IgD-negative memory B cell (primary cell): ENCODE measurements at regions not wholly inside any gene's neighbourhood (a gene's known extent, or its start where the extent isn't known, plus 50 kb on each side); places are given as distances from the start of the nearest gene placed in this dataset.
A peak's percentile ranks its signal among the peaks of the same experiment; 100 is the strongest.

Experiments used
- H3K27ac Mint-ChIP-seq, 3 donors: one replicate each; pipeline ENCODE4 v1.8.0; 2020 to 2022; ENCODE audit warnings: mild to moderate bottlenecking in 3 of 3, mixed read lengths in 3 of 3, moderate library complexity in 1 of 3
- H3K27me3 Mint-ChIP-seq: one replicate; pipeline ENCODE4 v1.8.0; 2021; ENCODE audit warnings: mixed read lengths
- H3K36me3 Mint-ChIP-seq: one replicate; pipeline ENCODE4 v1.8.0; 2020; ENCODE audit warnings: mild to moderate bottlenecking, mixed read lengths
- H3K4me1 Mint-ChIP-seq, 3 donors: one replicate each; pipeline ENCODE4 v1.8.0; 2020 to 2022; ENCODE audit warnings: mixed read lengths in 3 of 3, mild to moderate bottlenecking in 1 of 3
- H3K4me3 Mint-ChIP-seq, 4 donors: one replicate each; pipeline ENCODE4 v1.8.0; 2020 to 2022; ENCODE audit warnings: mild to moderate bottlenecking in 4 of 4, mixed read lengths in 4 of 4, moderate library complexity in 3 of 4
- H3K9me3 Mint-ChIP-seq, 3 donors: one replicate each; pipeline ENCODE4 v1.8.0; 2020 to 2021; ENCODE audit warnings: mixed read lengths in 3 of 3, mild to moderate bottlenecking in 1 of 3

DNA sequence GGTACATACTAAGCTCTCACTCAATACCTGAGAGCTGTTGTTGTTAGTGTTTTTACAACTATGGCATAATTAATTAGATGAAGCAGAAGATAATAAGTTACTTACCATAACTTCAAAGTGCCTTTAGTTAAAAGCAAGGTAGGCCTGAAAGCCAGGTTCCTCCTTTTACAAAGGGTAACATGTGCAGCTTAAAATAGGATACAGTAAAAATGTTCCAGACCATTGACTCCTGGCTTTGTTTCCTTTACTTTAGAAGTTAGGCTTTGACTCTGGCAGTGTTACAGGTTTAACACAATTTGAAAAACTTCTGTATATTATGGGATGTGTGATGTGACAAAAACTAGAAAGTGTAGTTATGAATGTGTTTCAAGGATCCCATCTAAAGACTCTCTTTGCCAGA is 522.5 kb downstream of the EPM2A start:
- no peak overlapping the region for H3K27ac Mint-ChIP-seq
- H3K4me1 Mint-ChIP-seq, result peaks cover 8 to 11% (median 10%) of the 10 kb centered on the region in 3 donors
- H3K9me3 Mint-ChIP-seq, result no peaks in the 10 kb centered on the region
- no peaks in the 10 kb centered on the region for H3K36me3 Mint-ChIP-seq
- no peak overlapping the region for H3K4me3 Mint-ChIP-seq
- H3K27me3 Mint-ChIP-seq, result peaks cover 3% of the 10 kb centered on the region

DNA sequence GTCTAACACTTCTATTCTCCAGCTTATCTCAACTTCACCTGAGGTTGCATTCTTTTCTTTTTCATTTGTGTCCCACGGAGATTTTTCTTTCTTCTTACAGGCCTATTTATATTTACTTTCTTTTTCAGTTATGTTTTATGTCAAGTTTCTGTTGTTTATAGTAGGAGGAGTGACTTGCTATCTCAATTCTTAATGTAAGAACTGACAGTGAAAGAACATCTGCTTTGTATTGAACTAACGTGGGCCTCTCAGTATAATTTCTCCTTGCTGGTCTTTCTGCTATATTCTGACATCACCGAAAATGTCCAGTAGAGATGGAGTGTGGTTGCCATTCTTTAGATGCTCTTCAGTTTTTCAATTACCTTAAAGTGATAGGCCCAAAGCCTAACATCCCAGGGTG is 521.7 kb downstream of the EPM2A start:
- Mint-ChIP-seq H3K27ac (no peak overlapping the region), H3K27me3 (peaks cover 5% of the 10 kb centered on the region)

DNA sequence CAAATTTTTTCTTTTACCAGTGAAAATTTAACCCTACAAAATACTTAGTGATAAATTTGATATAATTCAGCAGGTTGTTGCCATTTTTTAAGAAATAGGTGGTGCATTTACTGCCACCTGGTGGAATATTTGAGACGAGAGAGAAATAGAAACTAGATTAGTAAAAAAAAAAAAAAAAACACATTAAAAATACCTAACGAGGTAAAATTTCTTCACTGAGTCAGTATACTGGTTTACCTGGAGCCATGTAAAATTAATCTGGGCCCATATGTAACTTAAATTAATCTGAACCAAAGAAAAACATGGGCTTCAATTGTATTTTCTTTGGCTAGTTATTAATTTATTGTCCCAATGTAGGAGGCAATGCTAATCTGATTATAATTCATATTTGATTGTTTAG is 520.8 kb downstream of the EPM2A start:
- Mint-ChIP-seq H3K4me1 (peaks cover 8 to 11% (median 10%) of the 10 kb centered on the region in 3 donors), H3K9me3 (no peaks in the 10 kb centered on the region), H3K4me3 (no peak overlapping the region), H3K27ac (no peak overlapping the region), H3K36me3 (no peaks in the 10 kb centered on the region), H3K27me3 (peaks cover 9% of the 10 kb centered on the region)

More for the DNA sequence above, 521.7 kb downstream of the EPM2A start:
- peaks cover 8 to 11% (median 10%) of the 10 kb centered on the region in 3 donors for H3K4me1 Mint-ChIP-seq
- no peaks in the 10 kb centered on the region for H3K9me3 Mint-ChIP-seq
- H3K36me3 Mint-ChIP-seq, result no peaks in the 10 kb centered on the region
- peak overlapping the region in 1 of 4 donors; percentile 5 for H3K4me3 Mint-ChIP-seq

DNA sequence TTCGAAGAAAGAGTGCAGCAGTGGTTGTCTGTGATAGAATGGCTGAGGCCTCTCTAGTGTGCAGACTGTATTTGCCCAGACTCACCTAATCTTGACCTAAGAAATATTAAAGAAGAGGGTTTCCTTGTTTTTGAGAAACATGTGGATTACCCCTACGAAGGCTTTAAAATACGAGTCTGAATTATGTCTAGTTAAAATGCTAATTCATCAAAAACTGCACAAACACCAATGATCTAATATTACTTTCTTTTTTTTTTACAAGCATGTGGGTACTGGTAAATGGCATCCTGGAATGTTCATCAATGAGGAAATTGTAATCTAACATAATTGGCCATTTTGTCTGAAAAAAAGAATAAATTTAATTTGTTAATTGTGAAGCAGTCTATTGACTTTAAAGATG is 510.9 kb downstream of the EPM2A start:
- Mint-ChIP-seq H3K27me3 (peaks cover 6% of the 10 kb centered on the region), H3K4me3 (no peak overlapping the region), H3K4me1 (no peaks in the 10 kb centered on the region), H3K27ac (no peak overlapping the region), H3K36me3 (peaks cover under 1% of the 10 kb centered on the region), H3K9me3 (peaks cover 0 to 4% (median 0%) of the 10 kb centered on the region in 3 donors)

DNA sequence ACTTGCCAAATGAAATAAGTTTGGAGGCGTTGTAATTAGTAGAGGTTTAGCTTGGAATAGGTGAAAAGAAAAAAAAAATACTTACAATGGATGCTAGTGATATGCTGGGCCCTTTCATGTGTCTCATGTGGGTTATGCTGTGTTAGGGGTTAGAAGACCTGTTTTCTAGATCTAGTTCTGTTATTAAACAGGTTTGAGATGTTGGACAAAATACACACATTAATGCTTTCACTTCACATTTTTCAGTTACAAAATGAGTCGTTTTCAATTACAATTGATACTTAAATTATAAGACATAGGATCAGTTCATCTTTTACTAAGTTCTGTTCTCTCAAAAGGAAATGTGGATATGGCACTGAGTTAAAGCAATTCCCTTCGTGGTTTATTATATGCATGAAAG is 509.8 kb downstream of the EPM2A start:
- H3K4me1 Mint-ChIP-seq, result no peaks in the 10 kb centered on the region
- peaks cover 2% of the 10 kb centered on the region for H3K36me3 Mint-ChIP-seq
- peaks cover 0 to 2% (median 2%) of the 10 kb centered on the region in 3 donors for H3K9me3 Mint-ChIP-seq
- H3K4me3 Mint-ChIP-seq, result no peak overlapping the region
- H3K27ac Mint-ChIP-seq, result no peak overlapping the region
- peaks cover 6% of the 10 kb centered on the region for H3K27me3 Mint-ChIP-seq

DNA sequence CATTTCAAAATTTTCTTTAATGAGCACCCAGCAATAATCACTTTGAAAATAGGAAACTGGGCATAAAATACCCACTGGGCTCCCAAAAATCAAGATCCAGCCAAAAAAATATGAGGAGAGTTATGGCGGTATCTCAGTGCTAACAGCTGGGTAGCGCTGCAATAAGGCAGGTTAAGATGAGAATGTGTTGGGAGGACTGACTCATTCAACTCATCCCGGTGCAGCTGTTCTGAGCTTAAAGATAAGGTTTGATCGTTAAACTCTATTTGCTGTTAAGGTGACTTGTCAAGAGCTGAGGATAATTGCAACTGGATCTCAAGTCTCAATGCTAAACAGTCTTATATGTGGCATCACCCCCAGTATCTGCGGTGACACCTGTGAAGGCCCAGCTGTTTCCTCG is 507.7 kb downstream of the EPM2A start:
- Mint-ChIP-seq H3K27me3 (peaks cover 6% of the 10 kb centered on the region), H3K9me3 (peaks cover 0 to 2% (median 0%) of the 10 kb centered on the region in 3 donors), H3K27ac (no peak overlapping the region), H3K4me3 (no peak overlapping the region), H3K4me1 (no peaks in the 10 kb centered on the region), H3K36me3 (peaks cover 2% of the 10 kb centered on the region)

DNA sequence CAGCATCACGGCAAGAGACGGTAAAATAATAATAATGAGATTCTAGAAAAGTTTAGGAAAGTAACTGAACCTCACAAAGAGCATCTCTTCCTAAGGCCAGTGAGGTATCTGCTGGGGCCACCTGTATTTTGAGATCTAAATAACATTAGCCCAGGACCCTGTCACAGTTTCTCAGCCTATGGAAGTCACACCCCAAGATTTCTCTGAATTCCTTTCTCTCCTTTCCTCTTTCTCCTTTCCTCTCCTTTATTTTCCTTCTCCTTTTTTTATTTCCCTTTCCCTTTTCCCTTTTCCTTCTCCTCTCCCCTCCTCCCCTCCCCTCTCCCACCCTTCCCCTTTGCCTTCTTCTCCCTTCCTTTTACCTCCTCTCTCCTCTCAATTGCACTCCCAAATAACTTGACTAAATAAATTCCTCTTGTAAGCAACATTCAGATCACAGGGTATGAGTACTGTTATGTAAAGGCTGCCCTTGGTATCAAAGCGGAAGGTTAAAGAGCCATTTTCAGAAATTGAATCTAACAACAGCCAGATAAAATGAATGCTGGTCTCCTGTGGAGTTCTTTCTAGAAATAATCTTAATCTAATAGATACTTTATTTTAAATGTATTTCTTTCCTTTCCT is 506.2 kb downstream of the EPM2A start:
- peaks cover 2% of the 10 kb centered on the region for H3K27me3 Mint-ChIP-seq
- peaks cover 2% of the 10 kb centered on the region for H3K36me3 Mint-ChIP-seq
- H3K4me1 Mint-ChIP-seq, result no peaks in the 10 kb centered on the region
- H3K4me3 Mint-ChIP-seq, result no peak overlapping the region
- H3K9me3 Mint-ChIP-seq, result peaks cover 5 to 9% (median 9%) of the 10 kb centered on the region in 3 donors
- H3K27ac Mint-ChIP-seq, result no peak overlapping the region

DNA sequence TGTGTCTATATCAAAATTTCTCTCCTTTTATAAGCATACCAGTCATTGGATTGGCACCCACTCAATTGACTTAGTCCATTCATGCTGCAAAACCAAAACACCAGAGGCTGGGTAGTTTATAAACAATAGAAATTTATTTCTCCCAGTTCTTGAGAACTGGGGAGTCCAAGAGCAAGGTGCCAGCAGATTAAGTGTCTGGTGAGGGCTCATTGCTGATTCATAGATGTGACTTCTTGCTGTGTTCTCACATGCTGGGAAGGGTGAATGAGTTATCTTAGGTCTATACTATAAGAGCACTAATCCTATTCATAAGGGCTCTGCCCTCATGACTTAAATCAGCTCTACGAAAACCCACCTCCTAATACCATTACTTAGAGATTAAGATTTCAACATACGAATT is 501.4 kb downstream of the EPM2A start:
- Mint-ChIP-seq H3K36me3 (peaks cover 2% of the 10 kb centered on the region), H3K27me3 (peaks cover 3% of the 10 kb centered on the region), H3K27ac (no peak overlapping the region), H3K4me1 (no peaks in the 10 kb centered on the region), H3K9me3 (peaks cover 5 to 9% (median 9%) of the 10 kb centered on the region in 3 donors), H3K4me3 (no peak overlapping the region)

DNA sequence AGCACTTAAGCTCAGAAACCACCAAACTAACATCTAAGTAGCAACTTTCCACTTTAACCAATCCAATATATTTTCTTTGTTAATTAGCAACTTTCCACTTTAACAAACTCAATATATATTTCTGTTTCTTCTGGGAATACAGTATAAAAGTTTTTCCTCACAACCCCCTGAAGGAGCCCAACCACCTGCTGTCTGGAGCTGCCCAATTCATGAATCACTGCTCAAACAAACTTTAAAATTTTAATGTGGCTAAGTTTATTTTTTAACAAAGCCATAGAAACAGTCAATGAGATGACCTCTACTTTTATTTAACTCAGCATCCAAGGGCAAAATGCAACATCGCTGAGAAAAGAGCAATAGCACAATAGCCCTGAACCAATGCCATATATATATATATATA is 500.1 kb downstream of the EPM2A start:
- no peaks in the 10 kb centered on the region for H3K36me3 Mint-ChIP-seq
- peaks cover 5 to 9% (median 7%) of the 10 kb centered on the region in 3 donors for H3K9me3 Mint-ChIP-seq
- H3K4me1 Mint-ChIP-seq, result no peaks in the 10 kb centered on the region
- H3K27me3 Mint-ChIP-seq, result peaks cover 3% of the 10 kb centered on the region
- H3K27ac Mint-ChIP-seq, result no peak overlapping the region
- no peak overlapping the region for H3K4me3 Mint-ChIP-seq

DNA sequence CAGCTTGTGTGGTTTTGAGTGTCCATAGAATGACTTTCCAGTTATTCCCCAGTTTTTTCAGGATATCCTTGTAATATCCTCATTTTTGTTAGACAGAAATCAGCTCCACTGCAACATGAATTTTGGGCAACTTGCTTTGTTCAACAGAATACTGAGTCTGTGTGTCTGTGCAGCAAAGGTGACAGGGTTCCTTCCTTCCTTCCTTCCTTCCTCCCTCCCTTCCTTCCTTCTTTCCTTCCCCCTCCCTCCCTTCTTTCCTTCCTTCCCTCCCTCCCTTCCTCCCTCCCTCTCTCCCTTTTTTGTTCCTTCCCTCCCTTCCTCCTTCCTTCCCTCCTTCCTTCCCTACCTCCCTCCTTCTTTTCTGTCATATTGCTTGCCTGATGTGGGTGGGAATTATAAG is 496.5 kb downstream of the EPM2A start:
- Mint-ChIP-seq H3K27ac (no peak overlapping the region), H3K9me3 (peaks cover 0 to under 1% (median 0%) of the 10 kb centered on the region in 3 donors), H3K4me3 (no peak overlapping the region), H3K4me1 (no peaks in the 10 kb centered on the region), H3K36me3 (no peaks in the 10 kb centered on the region), H3K27me3 (peaks cover 9% of the 10 kb centered on the region)

DNA sequence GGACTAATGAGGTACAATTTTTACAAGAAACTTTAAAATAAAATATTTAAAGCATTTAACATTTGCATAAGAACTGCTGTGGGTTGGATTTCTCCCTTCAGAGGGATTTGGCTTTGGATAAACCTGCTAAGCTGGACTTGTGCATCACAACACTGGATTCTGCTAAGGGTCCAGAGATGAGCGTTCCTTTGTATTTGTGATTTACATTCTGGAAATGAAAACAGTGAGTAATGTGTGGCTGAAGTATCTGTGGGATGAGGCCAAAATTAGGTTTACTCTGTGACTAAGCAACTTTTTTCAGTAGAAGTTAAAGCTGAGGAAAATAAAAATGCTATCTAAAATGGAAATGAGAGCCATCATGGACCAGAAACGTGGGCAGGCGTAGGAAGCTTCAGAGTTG is 494.3 kb downstream of the EPM2A start:
- H3K36me3 Mint-ChIP-seq, result no peaks in the 10 kb centered on the region
- H3K27me3 Mint-ChIP-seq, result peaks cover 9% of the 10 kb centered on the region
- H3K4me1 Mint-ChIP-seq, result no peaks in the 10 kb centered on the region
- no peaks in the 10 kb centered on the region for H3K9me3 Mint-ChIP-seq
- H3K4me3 Mint-ChIP-seq, result no peak overlapping the region
- no peak overlapping the region for H3K27ac Mint-ChIP-seq

DNA sequence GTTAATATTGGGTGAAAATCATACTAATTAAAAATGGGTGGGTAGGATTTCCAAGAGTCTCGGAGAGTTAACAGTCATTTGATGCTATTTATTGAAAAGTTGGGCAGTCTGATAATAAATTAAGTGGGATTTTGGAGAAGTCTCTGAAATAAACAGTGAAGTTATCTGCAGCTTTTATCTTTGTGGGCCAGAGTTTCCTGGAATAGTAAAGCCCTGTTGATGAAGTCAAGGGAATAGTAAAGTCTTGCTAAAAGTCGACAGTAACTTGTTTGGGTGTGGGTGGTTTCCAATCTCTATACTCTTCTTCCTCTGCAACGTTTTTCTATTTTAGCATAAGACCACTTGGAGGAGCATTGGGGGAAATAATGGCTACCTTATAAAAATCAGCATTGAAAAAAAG is 493.6 kb downstream of the EPM2A start:
- Mint-ChIP-seq H3K27me3 (peaks cover 9% of the 10 kb centered on the region), H3K4me3 (no peak overlapping the region), H3K4me1 (no peaks in the 10 kb centered on the region), H3K9me3 (no peaks in the 10 kb centered on the region), H3K36me3 (no peaks in the 10 kb centered on the region), H3K27ac (peak overlapping the region in 1 of 3 donors; percentile 36)

DNA sequence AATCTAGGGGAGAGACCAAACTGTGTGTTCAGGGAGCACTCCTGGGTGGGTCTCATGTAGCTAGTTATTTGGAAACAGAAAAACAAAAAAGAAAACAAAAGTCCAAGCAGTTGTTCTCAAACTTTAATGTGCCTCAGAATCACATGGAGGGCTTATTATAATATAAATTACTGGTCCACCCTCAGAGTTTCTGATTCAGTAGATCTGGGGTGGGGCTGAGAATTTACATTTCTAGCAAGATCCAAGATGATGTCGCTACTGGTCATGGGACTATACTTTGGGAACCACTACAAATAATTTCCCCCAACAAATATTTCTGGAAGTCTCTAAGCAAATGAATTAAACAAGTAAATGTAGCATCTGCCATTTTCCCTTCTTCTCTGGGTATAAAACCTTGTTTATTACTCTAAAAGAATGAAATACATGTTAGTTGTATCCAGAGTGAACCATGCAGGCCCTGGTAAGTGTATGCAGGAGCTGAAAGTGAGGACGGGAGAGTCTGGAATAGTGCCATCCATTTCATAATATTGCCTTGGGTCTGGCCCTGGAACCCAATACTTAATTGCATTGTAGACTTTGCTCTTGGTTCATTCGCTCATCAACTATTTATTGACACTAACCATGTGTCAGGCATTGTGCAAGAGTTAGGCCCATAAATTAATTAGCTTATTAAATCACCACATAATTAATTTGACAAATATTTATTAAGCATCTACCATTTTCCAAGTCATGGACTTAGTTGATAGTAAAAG is 490.8 kb downstream of the EPM2A start:
- Mint-ChIP-seq H3K27ac (no peak overlapping the region), H3K36me3 (no peaks in the 10 kb centered on the region), H3K4me1 (no peaks in the 10 kb centered on the region)

DNA sequence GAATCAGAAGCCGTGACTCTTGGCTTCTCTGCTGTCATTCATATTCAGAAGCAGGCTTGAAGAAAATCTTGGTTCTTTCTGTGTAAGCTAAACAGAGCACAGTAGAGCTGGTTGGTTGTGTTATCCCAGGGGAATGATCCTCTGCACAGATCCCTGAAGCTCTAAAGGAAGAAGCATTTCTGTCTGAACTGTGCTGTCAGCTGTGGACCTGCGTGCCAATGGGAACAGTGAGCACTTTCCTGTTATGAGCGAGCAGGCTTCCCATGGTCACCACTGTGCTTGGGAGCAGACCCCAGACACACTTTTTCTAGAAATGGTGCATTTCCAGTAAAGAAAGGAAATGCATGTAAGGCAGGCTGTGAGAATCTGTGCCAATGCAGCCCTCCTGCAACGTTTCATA is 490.2 kb downstream of the EPM2A start:
- Mint-ChIP-seq H3K27me3 (peaks cover 6% of the 10 kb centered on the region), H3K4me1 (no peaks in the 10 kb centered on the region), H3K27ac (no peak overlapping the region), H3K4me3 (no peak overlapping the region), H3K36me3 (no peaks in the 10 kb centered on the region), H3K9me3 (no peaks in the 10 kb centered on the region)

More for the DNA sequence above, 490.8 kb downstream of the EPM2A start:
- H3K9me3 Mint-ChIP-seq, result no peaks in the 10 kb centered on the region
- H3K4me3 Mint-ChIP-seq, result no peak overlapping the region
- H3K27me3 Mint-ChIP-seq, result peaks cover 6% of the 10 kb centered on the region

DNA sequence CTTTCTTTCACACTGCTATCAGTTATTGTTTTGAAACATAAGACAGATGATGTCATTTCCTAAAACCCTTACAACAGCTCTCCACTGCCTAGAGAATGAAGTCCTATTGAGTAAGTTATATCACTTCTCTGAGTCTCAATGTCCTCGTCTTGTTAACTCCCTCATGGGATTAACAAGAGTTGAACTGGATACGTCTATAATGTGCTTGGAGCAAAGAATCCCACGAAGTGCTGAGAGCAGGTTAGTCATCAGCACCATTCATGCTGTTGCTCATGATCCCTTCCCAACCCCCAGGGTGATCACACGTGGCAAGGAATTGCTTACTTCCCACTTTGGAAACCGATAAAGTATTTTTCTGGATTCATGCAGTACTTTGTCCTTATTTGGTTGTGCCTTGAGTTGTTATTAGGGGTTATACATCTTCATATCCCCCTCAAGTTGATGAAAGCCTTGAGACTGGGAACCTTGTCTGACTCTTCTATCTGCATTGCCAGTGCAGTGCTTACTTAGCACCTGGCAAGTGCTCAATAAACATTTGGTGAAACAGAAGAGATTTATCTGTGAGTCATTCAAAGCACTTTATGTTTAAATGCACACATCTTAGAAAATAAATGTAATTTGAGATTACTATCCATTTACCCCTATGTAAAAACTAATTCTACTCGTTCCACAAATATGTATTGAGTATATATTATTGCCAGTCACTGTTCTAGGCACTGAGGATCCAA is 487.5 kb downstream of the EPM2A start:
- no peaks in the 10 kb centered on the region for H3K36me3 Mint-ChIP-seq
- H3K27me3 Mint-ChIP-seq, result no peaks in the 10 kb centered on the region
- no peak overlapping the region for H3K27ac Mint-ChIP-seq
- no peak overlapping the region for H3K4me3 Mint-ChIP-seq
- no peaks in the 10 kb centered on the region for H3K4me1 Mint-ChIP-seq
- no peaks in the 10 kb centered on the region for H3K9me3 Mint-ChIP-seq
